ENCODE measurements at regions not wholly inside any gene's neighbourhood (a gene's known extent, or its start where the extent isn't known, plus 50 kb on each side); places are given as distances from the start of the nearest gene placed in this dataset.

GRCh38 chr3:98994128-98994762 is 92.8 kb upstream of the DCBLD2 start:
- peak; percentile 52 for DNase-seq (ENCODE audit: low spot score)

DNA sequence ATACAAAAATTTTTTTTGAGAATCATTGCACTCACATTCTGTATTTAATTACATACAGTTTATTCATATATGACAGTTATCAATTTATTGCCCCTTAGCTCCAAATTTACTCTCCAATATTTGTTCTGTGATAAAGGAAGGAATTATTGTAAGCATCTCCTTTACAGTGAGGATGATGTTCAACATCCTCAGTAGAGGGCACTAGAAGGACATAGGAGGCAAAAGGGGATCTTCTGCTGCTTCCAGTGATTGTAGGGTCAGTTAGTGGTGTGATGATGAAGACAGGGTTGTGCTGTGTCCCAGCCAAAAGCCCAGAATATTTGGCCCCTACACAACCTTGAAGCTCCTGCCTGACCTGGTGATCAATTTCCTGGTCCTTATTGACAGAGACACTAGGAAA is 89.9 kb upstream of the DCBLD2 start:
- DNase-seq (ENCODE audit: low spot score): no peak

- DNase-seq (ENCODE audit: low spot score): no peak
These were observed 89.2 kb upstream of the DCBLD2 start for GRCh38 chr3:98990657-98991056.

GRCh38 chr3:98986073-98986472 is 84.6 kb upstream of the DCBLD2 start:
- DNase-seq (ENCODE audit: low spot score): no peak

DNA sequence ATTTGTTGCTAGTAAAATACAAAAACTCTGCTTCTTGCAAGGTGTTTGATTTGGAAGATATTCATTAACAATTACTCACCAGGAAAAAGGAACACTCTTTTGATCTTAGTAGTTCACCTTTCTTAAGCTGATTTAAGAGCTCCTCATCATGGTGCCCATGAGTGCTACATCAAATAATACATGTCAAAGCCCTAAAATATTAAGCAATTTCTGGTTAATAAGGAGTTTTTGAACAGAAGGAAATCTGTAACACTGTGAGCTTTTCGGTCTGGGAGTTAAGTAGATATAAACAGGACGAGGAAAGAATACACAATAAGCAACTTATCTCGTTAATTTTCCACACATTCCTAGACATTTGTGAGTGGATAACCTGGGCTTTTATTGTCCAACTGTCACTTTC is 83.9 kb upstream of the DCBLD2 start:
- DNase-seq (ENCODE audit: low spot score): no peak

- DNase-seq (ENCODE audit: low spot score): no peak
These were observed 82.5 kb upstream of the DCBLD2 start for GRCh38 chr3:98984024-98984423.

GRCh38 chr3:98982351-98982750 is 80.9 kb upstream of the DCBLD2 start:
- no peak for DNase-seq (ENCODE audit: low spot score)

GRCh38 chr3:98980915-98981596 is 79.6 kb upstream of the DCBLD2 start:
- no peak for DNase-seq (ENCODE audit: low spot score)

- DNase-seq (ENCODE audit: low spot score): no peak
These were observed 77.8 kb upstream of the DCBLD2 start for GRCh38 chr3:98979296-98979695.

DNA sequence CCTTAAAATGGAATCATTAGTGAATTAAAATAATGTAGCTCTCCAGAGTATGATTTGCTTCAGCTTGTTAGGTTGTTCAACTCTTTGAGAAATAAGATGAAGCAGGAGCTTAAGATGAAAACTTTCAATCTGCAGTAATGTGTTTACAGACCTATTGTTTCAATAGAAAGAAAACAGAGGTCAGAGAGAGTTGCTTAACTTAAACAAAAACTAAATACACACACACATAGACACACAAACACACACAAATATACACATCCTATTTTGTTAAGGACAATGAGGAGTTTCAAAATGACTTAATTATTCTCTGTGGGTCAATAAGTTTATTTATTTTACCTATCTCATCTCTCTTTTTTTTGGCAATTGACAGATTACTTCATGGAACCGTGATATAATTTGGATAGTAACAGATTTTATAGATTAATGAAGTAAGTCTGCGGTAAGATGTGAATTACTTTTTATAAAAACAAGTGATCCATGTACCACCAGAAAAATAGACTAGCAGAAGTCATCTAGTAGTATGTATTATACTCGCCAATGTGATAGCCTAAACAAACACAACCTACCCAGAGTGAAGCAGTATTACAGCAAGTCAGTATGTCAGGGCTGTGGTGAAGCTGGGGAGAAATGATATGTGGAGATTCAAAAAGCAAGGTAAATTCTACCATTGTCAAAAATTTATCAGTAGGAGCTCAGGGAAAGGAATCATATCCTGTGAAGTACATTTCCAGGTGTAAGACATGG is 76.7 kb upstream of the DCBLD2 start:
- DNase-seq (ENCODE audit: low spot score): no peak

DNA sequence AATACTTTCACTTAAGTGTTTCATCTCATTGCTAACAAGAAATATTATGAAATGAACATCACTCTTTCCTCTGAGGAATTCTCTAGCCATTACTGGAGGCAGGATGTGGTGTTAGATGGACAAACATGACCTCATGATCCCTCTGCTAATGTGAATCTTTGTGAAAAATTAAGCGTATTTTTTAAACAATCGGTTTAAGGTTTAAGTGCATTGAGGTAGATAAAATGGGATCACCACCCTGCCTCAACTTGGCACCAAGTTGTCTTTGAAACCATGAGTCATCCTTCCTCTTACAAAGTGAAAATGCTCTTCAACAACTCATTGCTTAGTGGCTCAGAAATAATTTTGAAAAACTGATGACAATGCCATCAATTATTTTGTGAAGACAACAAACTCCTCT is 76.0 kb upstream of the DCBLD2 start:
- DNase-seq (ENCODE audit: low spot score): no peak

GRCh38 chr3:98974442-98974841 is 72.9 kb upstream of the DCBLD2 start:
- DNase-seq (ENCODE audit: low spot score): no peak

GRCh38 chr3:98972720-98973119 is 71.2 kb upstream of the DCBLD2 start:
- no peak for DNase-seq (ENCODE audit: low spot score)

DNA sequence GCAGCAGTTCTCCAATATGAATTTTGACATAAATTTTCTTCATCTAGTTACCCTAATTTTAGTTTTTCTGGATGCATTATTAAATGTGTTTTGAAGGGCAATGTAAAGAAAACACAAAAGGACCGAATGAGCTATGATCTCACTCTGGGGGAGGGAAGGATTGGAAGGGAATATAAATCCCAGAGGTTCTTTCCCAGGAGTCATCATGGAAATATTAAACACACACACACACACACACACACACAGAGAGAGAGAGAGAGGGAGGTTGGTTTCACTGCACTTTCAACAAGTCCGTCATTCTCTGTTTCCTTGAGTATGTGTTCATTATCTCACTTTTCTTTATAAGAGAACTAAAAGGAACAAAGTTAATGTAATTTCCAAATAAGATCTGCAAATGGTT is 70.7 kb upstream of the DCBLD2 start:
- no peak for DNase-seq (ENCODE audit: low spot score)

DNA sequence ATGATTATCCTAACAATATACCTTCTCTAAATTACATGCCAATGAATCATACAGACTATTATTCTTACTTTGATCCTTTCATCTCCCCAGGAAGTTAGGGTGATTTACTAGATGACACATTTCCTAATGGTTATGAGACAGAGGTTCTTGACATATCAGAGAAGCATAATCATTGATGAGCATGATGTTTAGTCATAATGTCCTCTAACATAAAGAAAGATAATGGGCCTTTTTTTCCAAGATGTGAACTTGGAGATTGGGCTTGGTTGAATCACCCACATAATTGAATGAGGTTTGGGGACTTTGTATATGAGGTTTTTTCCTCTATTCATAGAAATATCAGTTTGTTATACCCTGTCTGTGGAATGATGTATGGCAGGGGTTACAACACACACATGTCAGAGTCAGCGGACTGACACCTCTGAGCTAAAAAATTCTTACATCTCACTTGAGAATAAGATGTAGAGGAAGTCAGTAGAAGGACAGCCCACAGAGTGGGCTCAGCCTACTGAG is 69.7 kb upstream of the DCBLD2 start:
- no peak for DNase-seq (ENCODE audit: low spot score)

- no peak for DNase-seq (ENCODE audit: low spot score)
These were observed 67.8 kb upstream of the DCBLD2 start for GRCh38 chr3:98969295-98969694.

DNA sequence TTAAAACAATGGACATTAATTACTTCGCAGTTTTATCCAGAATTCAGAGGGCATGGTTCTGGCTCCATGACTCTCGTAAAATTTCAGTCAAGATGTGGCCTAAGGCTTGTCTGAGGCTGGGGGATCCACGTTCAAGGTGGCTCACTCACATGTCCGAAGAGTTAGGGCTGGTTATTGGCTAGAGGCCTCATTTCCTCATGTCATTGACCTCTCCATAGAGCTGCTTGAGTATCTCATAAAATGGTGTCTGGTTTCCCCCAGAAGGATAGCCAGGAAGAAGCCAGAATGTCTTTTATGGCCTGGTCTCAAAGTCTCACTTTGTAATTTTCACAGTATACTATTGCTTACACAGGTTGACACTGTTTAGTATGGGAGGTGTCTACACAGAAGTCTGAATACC is 67.3 kb upstream of the DCBLD2 start:
- no peak for DNase-seq (ENCODE audit: low spot score)

GRCh38 chr3:98968347-98968746 is 66.9 kb upstream of the DCBLD2 start:
- no peak for DNase-seq (ENCODE audit: low spot score)

GRCh38 chr3:98967758-98968157 is 66.3 kb upstream of the DCBLD2 start:
- no peak for DNase-seq (ENCODE audit: low spot score)

- DNase-seq (ENCODE audit: low spot score): no peak
These were observed 65.5 kb upstream of the DCBLD2 start for GRCh38 chr3:98966862-98967546.

DNA sequence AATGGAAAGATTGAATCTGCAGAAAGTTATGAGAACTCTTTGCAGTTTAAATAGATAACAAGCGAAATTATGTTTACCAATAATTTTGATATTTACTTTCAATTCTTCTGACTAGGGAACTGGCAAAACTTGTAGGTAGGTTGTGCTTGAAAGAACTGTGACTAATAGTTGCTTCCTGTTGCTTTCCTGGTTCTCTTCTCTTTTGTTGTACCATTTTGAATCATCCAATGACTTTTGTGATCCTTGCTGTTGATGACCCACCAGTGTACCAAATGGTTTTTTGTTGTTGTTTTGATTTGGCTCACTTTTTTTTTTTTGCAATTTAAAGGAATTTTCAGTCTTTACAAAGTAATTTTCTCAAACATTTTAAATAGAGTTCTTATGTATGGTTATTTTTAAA is 64.9 kb upstream of the DCBLD2 start:
- DNase-seq (ENCODE audit: low spot score): no peak

DNA sequence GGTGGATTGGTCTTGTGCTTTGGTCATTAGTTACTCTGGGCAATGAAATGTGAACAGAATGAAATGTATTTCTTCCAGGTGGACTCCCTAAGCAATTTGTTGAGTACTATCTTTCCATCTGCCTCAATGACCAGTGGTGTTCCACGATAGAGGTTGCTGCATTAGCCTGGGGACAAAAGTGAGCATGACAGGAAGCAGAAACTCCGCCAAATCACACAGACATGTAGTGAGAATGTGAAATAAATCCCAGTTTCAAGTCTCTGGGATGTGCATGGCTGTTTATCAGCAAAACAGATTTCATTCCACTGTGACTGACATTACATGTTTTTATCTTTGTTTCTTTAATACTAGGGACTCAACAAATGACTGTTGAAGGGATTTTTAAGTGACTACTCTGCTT is 63.3 kb upstream of the DCBLD2 start:
- no peak for DNase-seq (ENCODE audit: low spot score)

DNA sequence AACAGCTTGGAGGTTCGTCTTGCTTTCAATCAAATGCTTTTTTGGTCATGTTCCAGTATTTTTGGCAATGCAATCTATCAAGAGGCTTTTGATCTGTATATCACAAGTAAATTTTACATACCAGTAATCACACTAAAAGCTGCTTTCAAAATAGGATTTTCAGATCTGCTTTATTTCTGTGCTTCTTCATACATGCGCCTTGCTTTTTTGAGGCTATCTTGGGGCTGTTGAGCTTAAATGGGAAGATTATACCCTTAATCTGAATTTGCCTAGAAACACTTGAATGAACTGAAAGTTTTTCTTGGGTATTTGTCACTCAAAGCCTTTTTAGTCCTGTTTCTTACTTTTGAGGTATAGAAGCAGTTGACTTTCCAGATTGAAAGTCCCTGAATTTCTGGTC is 62.1 kb upstream of the DCBLD2 start:
- DNase-seq (ENCODE audit: low spot score): no peak

Data from cerebellar cortex (tissue), 1 donor.